HG03460 (cell line): ENCODE measurements at regions not wholly inside any gene's neighbourhood (a gene's known extent, or its start where the extent isn't known, plus 50 kb on each side); places are given as distances from the start of the nearest gene placed in this dataset.
A peak's percentile ranks its signal among the peaks of the same experiment; 100 is the strongest.
"Not testable (repeated sequence)": the region's sequence is repeated elsewhere in the genome, so short reads cannot be mapped to it uniquely, and the experiment has no call there.

Source experiments
- ATAC-seq: cut with Tn5 transposase; IDR thresholded peaks from one replicate; pipeline ENCODE4 v1.9.1; 2021; ENCODE audit not compliant: unreplicated experiment

DNA sequence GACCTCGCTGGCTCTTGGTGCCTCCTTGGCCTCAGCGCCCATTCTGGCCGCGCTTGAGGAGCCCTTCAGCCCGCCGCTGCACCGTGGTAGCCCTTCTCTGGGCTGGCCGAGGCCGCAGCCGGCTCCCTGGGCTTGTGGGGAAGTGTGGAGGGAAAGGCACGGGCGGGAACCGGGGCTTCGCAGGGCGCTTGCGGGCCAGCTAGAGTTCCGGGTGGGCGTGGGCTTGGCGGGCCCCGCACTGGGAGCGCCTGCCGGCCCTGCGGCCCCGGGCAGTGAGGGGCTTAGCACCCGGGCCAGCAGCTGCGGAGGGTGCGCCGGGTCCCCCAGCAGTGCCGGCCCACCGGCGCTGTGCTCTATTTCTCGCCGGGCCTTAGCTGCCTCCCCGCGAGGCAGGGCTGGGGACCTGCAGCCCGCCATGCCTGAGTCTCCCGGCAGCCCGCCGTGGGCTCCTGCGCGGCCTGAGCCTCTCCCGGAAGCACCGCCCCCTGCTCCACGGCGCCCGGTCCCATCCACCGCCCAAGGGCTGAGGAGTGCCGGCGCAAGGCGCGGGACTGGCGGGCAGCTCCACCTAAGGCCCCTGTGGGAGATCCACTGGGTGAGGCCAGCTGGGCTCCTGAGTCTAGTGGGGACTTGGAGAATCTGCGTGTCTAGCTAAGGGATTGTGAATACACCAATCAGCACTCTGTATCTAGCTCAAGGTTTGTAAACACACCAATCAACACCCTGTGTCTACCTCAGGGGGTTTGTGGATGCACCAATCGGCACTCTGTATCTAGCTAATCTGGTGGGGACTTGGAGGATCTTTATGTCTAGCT is 141.1 kb downstream of the SLCO4C1 start:
- not testable (repeated sequence) for ATAC-seq

DNA sequence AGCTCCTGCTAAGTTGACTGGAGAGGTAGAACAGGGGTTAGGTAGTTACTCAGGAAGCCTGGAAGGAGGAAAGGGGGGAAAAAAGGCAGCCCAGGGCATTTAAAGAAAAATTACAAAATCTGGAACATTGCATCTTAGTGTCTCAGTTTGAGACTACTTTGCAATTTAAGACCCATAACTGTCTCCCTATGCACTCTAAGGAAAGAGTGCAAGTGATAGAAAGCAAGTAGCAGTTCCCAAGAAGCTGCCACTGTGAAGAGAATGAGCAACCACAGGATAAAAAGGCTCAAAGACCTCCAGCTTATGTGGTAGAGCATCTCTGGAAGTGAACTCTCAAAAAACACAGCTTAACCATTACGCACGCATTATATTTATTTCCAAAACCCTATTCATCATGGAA is 141.8 kb downstream of the SLCO4C1 start:
- ATAC-seq = no peak

DNA sequence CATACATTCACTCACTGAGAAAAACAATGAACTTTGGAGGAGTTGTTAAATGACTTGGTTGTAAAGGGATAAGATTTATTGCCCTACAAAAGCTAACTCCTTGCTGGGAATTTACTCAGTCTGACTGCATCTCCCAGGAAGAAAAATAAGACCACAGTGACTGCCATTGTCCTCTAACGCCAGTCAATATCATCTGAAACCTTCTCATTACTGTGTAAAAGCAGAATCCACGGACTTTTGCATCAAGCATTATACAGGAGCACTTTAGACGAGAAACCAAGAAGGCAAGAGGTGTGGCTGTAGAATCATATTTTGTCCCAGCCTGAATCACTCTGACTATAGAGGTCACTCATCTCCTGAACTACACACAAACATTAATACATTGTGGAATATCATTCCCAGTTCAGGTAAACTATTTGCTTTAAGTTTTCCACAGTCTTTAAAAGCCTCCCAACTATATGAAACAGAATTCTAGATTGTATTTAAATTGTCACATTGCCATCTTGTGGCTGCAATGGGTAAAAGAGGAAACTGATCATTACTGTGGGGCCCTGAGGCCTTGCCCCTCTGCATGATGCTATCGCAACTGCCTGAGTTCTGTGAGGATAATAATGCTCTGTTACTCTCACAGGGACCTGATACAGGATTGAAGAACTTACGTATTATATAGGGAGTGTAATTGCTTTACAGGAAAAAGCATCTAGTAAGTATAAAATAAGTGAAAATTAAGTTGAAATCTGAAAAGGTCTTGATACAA is 142.9 kb downstream of the SLCO4C1 start:
- ATAC-seq = peak; percentile 83

DNA sequence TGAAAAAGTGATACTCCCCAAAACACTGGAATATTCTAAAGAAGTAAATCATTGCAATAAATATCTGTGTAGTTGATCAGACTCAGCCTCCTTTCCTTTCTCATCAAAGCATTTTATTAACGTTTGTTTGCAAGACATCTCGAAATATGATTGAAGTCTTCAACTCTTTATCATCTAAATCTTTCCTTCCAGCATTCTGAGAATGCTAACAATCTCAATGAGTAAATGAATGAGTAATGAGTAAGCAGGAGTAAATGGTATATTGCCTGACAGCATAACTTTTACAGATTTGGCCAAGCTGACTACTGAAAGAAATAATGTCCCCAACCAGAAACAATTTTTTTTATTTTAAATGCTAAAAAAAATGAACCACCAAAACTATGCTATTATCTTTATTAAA is 157.1 kb downstream of the SLCO4C1 start:
- no peak for ATAC-seq

DNA sequence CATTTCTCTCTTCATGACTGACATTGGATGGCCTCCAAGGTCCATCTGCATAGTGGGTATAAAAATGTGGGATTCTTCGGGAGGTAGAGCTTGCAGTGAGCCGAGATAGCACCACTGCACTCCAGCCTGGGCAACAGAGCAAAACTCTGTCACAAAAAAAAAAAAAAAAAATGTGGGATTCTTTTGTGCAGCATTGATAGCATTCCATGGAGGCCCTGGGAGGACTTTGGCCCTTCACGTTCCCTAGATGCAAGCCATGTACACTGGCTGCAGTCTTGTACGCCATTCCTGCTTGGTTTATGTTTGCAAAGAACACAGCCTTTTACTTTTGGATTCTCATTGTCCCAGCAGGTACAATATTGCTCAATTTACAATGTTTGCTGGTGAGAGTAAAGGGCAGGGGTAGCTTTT is 157.8 kb downstream of the SLCO4C1 start:
- ATAC-seq = no peak

DNA sequence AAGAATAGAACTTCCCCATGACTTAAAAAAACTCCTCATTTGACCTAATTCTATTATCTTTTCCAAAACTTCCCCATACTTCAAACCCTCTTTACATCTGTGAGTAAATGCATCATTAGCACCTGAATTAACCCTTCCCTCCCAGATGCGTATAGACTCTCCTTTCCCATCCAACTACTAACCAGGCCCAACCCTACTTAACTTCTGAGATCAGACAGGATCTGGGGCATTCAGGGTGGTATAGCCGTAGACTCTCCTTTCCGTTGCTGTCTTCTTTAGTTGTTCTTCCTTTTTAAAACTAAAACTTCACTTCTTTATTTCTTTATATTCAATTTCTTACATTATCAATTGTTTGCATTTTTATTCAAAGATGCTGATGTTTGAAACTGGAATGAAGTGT is 165.2 kb downstream of the SLCO4C1 start:
- ATAC-seq = no peak

DNA sequence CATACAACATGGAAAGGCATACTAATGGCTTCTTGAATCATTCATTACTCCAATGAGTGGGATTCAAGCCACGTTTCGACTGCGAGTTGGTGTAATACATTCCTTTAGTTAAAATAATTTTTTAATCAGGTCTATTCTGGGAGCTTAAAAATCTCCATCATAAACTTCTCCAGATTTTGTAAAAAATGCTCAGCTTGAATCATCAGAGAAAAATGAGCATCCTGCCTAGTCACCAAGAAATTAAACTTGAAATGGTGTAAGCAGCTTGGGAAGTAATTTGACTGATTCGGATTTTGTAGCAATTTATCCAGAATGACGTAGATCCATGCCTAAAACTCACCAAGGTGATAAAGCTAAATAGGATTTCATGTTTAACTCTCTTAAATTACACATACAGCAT is 165.7 kb downstream of the SLCO4C1 start:
- no peak for ATAC-seq

DNA sequence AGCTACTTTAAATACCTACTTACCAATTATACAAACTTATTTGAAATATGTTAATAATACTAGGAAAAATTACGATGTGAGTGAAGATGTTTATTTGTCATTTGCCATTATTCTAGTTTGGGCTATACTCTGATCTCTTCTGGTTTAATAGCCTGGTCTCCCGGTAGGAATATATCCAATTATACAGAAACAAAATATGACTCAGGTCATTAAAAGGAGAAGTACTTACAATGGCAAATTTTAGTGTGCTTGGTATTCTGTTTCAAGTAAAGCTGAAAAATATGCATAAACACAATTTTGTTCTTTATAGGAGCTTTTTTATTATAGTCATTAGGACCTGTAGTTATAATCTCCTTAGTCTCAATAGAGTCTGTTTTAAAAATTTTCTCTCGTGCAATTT is 176.8 kb downstream of the SLCO4C1 start:
- ATAC-seq = no peak

DNA sequence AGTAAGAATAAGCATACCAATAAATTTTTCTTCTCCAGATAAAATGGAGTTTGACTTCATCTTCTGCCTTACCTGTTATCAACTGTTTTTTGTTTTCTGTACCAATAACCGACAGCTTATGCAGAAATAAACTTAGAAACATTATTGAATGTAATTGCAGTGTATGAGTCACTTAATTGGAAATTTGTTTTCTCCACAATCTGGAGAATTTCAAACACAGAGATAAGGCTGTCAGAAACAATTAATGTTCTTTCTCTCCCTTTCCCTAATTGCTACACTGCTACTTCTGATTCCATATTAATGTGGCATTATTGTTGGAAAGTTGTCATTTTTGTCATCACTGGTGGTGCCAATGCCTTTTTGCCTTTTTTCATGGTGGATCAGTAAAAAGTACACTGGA is 180.3 kb downstream of the SLCO4C1 start:
- ATAC-seq = no peak

DNA sequence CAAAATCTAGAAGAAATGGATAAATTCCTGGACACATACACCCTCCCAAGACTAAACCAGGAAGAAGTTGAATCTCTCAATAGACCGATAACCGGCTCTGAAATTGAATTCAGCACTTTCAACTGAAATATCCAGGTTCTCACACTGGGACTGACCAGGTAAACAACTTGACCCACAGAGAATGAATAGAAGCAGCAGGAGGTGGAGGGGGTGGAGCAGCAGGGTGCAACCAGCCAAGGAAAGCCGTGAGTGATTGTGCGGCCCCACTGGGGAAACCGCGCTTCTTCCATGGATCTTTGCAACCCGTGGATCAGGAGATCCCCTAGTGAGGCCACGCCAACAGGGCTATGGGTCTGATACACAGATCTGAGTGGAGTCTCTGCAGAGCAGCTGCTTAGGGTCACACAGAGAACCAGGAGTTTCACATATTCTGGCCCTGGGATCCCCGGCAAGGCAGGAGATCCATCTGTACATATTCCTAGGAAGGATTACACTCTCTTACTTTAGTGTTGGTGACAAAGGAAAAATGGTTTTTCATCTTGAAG is 181.5 kb downstream of the SLCO4C1 start:
- no peak for ATAC-seq

DNA sequence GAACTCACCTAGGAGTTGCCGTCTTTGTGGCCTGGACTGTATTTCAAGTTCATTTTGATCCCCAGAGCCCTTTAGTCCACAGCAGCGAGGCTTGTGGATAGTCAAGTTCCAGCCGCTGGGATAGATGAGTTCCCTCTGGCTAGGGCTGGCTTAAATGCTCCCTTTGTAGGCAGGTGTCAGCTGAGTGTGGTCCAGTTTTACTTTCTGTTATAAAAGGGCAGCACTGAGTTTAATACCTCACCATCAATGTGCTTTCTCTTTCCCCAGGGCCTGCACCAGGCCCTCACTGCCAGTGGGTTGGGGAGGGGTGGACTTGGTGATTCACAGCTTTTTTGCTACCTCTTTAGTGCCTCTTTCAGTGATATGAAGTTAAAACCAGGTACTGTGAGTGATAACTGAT is 188.2 kb downstream of the SLCO4C1 start:
- ATAC-seq = no peak

DNA sequence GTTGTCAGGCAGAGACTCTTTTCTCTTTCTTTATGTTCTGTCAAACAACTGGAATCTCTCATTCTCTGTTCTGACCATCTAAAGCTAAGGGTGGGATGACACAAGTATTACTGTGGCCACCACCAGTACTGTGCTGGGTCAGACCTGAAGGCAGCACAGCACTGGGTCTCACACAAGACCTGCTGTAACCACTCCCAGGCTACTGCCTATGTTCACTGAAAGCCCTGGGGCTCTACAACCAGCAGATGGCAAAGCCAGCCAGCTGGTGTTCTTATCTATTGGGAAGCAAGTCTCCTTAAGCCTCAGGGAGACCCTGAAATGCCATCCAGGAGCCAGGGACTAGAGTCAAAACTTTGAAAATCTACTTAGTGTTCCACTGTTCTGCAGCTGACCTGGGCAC is 189.5 kb downstream of the SLCO4C1 start:
- ATAC-seq = no peak

DNA sequence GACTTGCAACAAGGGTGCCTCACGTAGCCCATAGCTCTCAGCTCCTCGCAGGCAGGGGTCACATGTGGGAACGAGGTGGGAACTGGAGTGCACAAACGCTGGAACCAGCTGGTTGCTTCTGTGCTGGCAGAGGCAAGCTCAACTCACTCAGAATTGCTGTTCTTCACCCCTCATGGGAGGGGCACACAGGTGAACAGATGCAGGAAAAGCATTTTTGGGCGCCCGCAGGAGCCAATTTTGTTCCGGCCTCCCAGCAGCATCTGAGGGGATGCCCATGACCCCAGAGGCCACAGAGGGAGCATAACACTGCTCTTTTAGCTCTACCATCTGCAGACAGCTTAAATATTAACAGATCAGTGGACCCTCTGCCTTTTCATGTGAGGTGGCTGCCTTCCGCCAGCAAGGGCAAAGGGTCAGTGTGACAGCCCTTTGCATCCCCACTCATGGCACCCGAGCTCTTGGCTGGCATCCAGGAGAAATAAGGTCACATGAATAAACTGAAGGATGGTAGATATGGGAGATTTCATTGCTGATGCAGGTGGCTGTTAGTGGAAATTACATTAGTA is 196.2 kb downstream of the SLCO4C1 start:
- ATAC-seq = no peak

DNA sequence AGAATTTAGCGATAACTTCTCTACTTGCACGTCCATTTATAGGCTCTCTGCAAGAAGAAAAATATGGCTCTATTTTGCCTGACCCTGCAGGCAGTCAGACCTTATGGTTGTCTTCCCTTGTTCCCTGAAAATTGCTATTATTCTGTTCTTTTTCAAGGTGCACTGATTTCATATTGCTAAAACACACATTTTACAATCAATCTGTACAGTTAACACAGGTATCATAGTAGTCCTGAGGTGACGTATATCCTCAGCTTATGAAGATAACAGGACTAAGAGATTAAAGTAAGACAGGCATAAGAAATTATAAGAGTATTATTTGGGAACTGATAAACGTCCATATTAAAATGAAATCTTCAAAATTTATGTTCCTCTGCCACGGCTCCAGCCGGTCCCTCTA is 197.0 kb downstream of the SLCO4C1 start:
- ATAC-seq = not testable (repeated sequence)

DNA sequence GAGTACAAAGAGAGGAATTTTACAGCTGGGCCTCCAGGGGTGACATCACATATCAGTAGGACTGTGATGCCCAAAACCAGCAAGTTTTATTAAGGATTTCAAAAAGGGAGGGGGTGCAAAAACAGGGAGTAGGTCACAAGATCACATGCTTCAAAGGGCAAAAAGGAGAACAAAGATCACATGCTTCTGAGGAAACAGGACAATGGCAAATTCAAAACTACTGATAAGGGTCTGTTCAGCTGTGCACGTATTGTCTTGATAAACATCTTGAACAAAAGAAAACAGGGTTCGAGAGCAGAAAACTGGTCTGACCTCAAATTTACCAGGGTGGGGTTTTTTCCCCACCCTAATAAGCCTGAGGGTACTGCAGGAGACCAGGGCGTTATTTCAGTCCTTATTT is 197.5 kb downstream of the SLCO4C1 start:
- not testable (repeated sequence) for ATAC-seq

DNA sequence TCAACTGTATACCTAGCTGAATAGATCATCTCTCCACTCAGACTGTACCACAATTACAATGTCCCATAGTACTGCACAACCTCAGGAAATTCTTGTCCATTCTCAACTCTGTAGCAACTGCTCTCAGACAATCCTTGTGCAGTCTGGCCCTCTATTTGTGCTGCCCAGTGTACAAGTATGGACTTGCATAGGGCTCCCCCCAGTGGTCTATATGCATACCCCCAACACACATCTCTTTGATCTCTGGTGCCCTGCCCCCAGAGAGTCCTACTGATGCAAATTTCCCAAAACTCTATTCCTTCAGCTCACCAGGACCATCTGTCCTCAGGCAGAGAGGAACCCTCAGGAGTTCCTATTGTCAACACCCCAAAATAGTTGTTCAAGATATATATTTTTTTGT is 205.3 kb downstream of the SLCO4C1 start:
- no peak for ATAC-seq

DNA sequence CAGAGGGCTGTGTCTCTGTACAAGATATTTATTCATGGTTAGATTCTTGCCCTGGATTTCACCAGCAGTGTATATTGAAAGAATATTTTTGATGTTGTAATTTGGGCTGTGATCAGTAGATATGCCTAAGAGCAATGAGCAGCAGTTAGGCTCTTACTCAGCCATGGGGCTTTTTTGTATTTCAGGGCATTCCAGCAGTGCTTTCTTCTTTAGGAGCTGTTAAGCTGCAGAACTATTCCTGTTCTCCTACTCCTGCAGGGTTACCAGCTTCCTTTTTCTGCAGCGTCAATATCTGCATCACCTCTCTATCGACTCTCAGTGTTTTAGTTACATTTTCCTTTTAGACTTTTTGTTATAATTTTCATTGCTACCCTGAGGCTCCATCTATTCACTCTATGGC is 206.2 kb downstream of the SLCO4C1 start:
- no peak for ATAC-seq

DNA sequence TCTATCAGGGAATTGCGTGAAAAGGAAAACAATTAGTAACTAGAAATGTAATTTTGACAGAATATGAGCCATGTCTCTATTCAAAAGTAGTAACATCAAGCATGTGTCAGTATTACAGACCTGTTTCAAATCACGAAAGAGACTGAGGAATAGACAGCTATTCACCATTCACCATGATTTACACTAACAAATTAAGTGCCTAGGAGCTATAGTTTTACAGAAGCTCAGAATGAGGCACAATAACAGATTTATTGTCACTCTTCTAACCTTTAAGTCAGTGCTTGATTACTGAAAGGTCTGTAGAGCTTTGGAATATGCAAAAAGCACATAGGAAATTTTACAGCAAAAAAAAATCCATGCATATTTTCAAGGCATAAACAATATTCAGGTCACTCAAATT is 208.2 kb downstream of the SLCO4C1 start:
- no peak for ATAC-seq

DNA sequence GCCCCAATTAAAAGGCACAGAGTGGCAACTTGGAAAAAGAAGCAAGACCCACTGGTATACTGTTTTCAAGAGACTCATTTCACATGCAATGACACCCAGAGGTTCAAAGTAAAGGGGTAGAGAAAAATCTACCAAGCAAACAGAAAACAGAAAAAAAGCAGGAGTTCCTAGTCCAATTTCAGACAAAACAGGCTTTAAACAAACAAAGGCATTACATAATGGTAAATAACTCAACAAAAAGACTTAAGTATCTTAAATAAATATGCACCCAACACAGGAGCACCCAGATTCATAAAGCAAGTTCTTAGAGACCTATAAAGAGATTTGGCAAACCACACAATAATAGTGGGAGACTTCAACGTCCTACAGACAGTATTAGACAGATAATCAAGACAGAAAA is 215.8 kb downstream of the SLCO4C1 start:
- no peak for ATAC-seq

DNA sequence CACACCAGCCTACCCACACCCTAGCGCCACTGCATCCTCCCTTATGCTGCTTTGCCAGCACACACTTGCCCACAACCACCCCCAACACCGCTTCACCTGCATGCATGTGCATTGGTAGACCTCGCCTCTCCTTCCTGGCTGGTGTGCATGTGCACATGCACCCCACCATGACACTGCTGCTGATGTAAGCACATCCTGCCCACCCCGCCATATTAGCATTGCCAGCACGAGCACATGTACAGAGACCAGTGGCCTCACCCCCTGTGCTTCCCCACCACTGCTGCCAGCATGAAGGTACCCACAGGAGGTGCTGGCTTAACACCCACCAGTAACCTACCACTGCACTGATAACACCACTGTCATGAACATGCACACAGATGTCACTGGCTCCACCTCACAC is 218.2 kb downstream of the SLCO4C1 start:
- ATAC-seq = no peak

DNA sequence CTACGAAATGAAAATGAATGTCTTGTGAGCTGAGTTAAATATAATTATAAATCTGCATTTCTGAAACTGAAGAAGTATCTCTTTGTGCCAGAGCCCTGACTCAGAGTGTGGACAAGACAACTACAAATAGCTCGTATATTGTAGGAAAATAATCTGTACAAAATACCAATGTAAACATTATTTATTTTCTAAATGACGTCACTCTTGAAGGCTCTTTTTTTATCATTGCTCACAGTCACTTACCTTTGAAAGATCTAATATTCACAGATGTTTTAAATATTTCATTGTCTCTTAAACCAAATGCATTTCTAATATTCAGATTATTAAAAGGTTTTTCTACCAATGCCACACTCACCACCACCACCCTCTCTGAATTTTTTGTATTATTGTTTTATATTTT is 226.1 kb downstream of the SLCO4C1 start:
- ATAC-seq = no peak

DNA sequence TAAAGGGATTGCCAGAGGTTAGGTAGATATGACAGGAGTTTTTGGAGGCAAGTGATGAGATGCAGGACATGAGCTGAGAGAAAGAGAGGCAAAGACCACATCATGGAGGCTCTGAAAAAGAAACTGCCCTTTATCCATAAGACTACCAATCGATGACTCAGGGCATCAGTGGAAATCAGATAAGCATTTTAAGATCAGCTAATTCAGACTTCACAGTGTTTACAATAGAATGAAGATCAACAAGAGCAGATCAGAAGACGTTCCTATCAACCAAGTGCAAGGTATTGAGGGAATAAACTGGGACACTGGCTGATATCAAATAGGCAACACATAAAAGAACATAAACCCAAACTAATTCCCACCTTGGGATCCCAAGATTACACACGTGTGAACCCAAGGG is 227.2 kb downstream of the SLCO4C1 start:
- ATAC-seq = no peak
